GM21825 (cell line): ENCODE measurements at regions not wholly inside any gene's neighbourhood (a gene's known extent, or its start where the extent isn't known, plus 50 kb on each side); places are given as distances from the start of the nearest gene placed in this dataset.

ENCODE experiments used
- ATAC-seq: cut with Tn5 transposase; IDR thresholded peaks from one replicate; pipeline ENCODE4 v1.9.1; 2021; ENCODE audit warnings: mild to moderate bottlenecking, moderate library complexity; ENCODE audit not compliant: unreplicated experiment

DNA sequence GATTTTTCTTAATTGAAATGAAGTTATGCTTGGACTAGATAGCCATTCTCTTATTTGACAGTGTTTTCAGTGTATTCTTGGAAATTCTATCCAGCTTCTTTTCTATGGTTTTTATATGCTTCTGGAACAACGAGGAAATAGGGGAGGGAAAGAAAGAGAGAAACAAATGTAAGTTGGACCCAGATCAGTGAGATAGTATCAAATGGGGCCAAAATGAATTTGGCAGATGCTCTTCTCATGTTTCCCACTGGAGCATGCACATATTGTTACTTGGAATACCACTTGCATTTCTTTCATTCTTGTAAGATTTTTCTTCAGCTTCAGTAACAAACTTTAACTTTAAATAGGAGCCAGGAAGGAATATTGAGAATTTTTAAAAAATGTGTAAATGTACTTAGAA, 312.3 kb downstream of the PRL start:
- no peak for ATAC-seq

DNA sequence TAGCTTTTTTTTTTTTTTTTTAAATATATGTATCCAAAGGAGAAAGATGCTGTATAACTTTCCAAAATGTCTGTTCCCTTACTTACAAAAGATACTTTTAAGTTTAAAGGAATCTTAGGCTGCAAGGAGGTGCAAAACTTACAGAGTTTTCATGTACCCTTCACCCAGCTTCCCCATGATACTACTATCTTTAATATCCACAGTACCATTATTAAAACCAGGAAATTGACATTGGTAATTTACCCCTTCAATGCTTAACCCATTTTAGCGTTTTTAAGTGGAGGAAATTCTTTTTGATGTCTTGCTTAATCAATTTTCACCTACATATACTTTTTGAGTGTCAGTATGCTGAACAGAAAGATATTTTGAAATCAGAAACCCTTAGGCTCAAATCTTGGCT, 310.9 kb downstream of the PRL start:
- ATAC-seq, result no peak

- no peak for ATAC-seq
Measured at GRCh38 chr6:21986703-21987102, 310.1 kb downstream of the PRL start.

DNA sequence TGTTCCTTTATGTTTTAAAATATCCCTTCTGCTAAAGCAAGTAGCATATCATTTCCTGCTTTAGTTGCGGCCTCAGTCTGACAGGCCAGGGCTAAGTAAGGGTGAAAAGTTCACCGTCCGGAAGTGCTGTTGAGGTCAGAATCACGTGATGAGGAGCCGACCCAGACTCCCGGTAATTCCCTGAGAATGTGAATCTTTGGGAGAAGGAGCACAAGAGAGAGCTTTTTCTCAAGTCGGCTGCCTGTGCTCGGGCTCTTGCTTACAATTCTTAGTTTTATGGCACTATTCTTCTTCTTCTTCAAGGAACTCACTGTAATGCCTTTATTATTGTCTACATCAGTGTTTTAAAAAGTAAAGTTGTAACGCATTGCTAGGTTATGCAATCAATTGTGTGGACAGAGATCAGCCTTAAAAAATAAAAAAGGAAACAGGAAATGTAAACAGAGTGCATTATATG, 309.3 kb downstream of the PRL start:
- ATAC-seq, result peak; percentile 95

- ATAC-seq, result no peak
Measured at GRCh38 chr6:21990577-21990976, 306.3 kb downstream of the PRL start.

DNA sequence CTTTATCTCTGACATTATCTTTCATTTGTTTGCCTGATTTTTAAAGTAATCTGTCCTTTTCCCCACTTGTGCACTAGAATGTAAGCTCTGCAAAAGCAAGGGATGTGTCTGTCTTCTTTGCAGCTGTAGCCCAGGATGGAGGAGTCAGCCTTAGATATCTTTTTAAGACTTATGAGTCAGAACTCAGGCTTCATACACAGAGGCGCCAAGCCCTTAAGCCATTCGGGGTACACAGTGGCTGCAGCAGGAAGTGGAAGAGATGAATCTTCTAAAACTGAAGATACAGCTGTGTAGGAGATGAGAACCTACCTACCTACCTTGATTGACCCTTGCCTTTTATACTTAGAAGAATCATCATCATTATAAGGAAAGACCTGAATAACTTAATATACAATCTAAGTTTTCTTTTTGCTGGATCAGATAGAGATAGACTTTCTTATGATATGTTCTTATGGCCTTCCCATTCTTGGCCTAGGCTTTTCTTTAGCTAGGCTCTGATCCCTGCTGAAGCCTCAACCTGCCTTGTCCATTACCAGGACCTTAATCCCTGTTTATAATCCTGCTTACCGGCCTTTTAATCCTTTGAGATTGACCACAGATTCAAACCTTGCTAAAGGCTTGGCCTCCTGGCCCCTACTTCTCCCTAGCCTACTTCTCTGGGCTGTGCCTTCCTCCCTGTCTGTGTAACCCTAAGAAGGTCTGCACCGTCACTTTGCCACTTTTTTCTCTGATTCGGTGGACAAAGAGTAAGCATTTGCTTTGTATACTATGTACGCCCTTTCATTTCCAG, 304.5 kb downstream of the PRL start:
- ATAC-seq, result no peak

- ATAC-seq, result no peak
Measured at GRCh38 chr6:21993841-21994240, 303.0 kb downstream of the PRL start.

DNA sequence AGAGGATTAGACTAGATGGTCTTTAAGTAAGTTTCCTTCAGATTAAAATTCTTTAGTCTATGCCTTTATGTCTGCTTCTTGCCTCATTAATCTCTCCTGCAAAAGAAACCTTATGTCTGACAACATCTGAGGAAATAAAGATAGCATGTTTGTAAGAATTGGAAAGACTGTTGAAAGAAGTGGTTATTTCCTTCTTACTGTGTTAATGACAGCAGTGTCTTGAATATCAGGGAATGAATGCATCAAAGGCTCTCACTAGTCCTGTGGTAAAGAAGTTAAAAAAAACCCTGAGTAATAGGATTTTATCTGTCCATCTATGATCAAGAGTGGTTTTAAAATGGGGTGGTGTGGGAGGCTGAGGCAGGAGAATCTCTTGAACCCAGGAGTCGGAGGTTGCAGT, 302.0 kb downstream of the PRL start:
- ATAC-seq, result no peak

DNA sequence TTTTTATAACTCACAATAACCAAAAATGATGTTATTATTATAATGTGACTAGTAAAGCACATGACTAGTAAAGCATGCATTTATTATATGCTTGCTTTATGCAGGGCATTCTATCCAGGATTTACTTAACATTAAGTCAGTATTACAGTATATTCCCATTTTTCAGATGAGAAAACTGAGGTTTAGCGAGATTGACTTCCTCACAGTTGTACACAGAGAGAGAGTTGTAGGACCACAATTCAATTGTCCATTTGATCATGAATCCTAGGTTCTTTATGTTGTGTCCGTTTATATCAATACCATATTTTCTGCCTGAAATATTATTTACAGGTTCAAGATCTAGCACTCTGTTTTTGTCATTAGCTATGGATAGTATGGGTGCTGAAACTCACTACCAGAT, 301.5 kb downstream of the PRL start:
- no peak for ATAC-seq

DNA sequence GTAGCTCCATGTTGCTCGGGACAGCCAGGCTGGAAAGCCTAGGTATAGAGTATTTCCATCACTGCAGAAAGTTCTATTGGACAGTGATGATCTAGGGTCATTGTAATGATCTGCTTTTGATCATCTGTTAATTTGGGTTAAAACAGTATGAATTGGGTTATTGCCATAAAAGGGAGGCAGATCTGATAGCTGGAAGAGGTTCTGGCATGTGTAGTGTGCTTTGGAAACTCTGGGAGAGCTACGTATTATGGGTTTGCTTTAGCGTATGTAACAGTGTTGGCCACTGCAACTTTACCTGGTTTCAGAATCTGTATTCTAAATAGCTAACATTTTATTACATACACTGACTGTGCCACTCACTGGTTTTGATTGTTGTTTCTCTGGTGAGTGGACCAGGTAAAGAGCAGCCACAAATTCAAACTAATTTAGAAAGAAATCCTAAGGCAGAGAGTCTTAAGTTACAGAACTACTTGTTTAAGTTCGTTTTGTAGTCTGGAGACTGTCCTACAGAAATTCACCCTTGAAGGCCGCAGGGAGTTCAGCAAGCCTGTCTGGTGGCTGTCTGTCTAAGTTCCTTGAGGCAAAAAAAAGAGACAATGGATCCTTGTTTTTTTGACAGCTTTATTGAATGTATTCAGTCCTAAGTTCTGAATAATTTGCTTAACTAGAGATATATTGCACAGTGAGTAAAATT, 300.3 kb downstream of the PRL start:
- ATAC-seq, result no peak

DNA sequence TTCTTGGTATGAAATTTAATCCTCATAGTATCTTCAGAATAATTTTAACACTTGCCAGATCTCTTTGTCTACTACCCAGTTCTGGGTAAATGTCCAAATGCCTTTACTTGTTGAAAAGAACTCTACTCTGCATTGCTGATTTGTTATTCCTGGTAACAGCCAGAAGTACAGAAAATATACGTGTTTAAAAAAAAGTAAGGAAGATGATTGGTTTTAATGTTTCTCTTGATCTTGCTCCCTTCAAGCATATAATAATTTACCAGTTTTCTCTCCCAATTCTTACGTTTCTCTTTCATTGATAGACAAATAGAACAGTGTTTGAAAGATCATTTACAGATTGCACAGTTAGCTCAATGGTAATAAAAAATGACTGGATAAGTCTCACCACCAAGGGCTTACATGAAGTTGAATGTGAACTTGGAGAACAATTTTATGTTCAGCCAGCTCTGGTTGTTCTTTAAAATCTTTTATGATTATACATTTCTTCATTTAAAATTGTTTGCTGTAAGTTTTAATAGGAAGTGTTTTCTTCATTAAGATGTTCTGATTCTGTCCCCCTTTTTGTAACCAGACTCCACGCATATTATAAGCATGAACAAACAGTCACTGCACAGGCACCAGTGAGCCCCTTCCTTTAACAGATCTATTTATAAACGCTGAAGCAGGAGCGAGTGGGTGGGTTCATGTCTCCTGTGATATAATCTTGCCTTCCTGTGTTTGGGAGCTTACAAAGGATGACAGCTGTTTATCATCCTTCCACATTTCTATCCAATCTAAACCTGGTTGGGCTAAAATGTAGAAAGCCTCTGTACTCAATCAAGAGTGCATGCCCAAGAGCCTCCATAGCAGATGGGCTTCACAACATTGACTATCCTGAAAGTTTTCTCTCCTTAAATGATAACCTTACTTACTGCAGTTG, 299.5 kb downstream of the PRL start:
- ATAC-seq, result no peak

GRCh38 chr6:21998582-21998981, 298.3 kb downstream of the PRL start:
- no peak for ATAC-seq

DNA sequence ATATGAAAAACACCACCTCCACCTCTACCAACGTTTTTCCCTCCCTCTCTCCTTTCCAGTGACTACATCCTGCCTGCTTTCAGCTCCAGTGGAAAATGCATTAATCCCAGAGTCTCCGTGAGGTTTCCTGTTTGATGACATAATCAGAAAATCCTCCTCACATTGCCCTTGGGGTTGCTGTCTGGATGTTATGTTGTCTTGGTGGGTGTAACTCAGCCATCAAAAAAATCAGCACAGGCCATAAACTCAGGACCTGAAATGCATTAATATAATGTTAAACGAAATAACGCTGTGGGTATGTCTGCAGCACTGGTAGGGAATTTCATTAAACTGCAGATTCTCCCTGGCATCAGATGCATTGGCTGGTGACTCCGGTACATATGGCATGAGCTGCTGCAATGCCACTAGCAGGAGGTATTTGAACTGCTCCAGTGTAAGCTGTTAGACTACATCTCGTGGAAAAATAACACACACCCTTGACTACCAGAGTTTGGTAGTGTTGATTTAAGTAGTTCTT, 297.8 kb downstream of the PRL start:
- no peak for ATAC-seq

DNA sequence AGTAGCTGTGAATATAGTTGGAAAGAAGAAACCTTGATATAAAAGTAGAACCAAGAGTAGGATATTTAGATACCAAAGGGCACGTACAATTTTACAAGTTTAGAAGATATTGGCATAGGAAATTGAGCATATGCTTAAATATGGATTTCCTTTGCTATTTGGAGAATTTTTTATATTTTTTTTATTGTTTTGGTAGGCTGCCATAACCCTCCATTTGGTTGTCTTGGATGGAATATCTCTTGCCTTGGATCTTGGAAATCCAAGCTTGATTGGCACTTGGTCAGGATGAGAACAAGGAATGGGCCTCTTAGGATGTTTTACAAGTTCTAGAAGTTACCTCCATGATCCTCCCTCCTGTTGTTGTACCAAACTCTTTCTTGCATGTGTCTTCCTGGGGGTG, 297.1 kb downstream of the PRL start:
- ATAC-seq, result no peak

GRCh38 chr6:22001396-22002027, 295.3 kb downstream of the PRL start:
- ATAC-seq, result no peak

DNA sequence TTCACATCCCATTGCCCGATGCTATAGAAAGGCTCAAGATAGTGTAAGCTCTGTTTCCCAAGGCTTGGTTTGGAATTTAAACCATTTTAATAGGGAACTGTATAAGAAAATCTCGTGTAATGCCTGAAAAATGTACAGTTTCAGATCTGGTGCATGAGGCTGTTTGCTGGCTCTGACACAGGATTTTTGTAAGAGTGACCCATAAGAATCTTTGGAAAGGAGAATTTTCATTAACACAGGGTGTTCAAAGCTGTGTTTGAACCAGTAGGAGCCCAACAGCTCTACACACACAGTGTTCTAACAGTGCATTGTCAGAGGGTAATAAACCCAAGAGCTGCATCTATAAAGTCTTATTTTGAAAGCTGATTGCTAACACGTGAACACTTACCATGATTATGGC, 293.5 kb downstream of the PRL start:
- no peak for ATAC-seq

DNA sequence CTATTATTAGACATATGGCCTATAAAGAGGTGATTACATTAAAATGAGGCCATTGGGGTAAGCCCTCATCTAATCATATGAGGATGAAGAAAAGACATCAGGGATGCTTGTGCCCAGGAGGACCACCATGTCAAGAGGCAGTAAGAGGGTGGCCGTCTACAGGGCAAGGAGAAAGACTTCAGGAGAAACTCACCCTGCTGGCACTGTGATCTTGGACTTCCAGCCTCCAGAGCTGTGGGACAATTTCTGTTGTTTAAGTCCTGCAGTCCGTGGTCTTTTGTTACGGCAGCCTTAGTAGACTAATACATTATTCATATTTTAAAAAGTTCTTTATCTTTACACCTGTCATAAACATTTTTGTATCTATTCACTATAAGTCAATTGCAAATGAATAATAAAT, 290.0 kb downstream of the PRL start:
- no peak for ATAC-seq

DNA sequence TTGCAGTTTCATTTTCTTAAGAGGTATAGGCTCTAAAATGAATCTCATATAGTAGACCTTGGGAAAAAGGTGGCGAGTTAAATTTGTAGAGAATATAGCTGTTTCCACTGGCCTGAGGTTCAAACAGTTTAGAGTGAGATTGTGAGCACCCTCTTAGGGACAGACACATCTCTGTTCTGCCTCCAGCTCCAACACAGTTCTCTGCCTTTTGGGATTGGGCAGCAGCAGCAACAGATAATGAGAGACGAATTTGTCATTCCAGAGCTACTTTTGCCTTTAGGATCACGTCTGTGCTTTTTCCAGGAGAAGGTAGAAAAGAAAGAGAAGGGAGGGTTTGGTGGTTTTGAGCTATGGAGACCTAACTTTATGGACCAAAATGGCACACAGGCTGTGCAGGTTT, 289.4 kb downstream of the PRL start:
- ATAC-seq, result no peak

DNA sequence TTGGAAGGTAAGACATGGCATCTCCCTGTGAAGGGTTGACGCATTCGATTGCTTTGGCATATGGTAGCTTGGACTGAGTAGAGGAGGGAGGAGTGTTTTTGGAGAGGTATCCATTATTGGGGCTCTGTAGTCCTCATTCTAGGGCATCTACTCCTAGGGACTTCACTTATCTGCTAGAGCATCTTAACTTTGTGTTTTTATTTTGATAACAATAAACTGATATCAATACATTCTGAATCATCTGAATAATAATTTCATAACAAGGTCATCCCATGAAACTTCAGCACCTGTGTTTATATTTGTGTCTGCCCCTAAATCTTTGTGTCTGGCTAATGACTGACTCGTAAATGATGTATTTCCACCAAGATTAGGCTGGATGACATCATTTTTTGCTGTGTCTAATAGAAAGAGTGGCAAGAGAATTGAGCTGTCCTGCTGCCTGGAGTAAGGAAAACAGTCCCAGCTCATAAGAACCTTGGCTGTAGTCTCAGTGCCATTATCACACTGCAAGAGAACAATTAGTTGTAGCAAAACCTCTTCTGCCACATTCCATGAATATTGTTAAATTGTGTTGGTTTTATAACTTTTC, 288.5 kb downstream of the PRL start:
- no peak for ATAC-seq

GRCh38 chr6:22010102-22010501, 286.7 kb downstream of the PRL start:
- ATAC-seq, result no peak
